ENCODE measurements at regions not wholly inside any gene's neighbourhood (a gene's known extent, or its start where the extent isn't known, plus 50 kb on each side); places are given as distances from the start of the nearest gene placed in this dataset.

GRCh38 chr10:6746782-6747181 lies 166.7 kb upstream of the PRKCQ start:
- in situ Hi-C loops (cut with MboI; ENCODE audit: low sequenced_read_pairs): no loop called here

GRCh38 chr10:6743291-6743849 lies 163.3 kb upstream of the PRKCQ start:
- in situ Hi-C loops (cut with MboI; ENCODE audit: low sequenced_read_pairs): no loop called here

- in situ Hi-C loops (cut with MboI; ENCODE audit: low sequenced_read_pairs): no loop called here
Measured at GRCh38 chr10:6741541-6741941, 161.5 kb upstream of the PRKCQ start.

GRCh38 chr10:6739530-6740174 lies 159.6 kb upstream of the PRKCQ start:
- in situ Hi-C loops (cut with MboI; ENCODE audit: low sequenced_read_pairs): no loop called here

GRCh38 chr10:6738112-6738768 lies 158.2 kb upstream of the PRKCQ start:
- in situ Hi-C loops (cut with MboI; ENCODE audit: low sequenced_read_pairs): no loop called here

- in situ Hi-C loops (cut with MboI; ENCODE audit: low sequenced_read_pairs): no loop called here
Measured at GRCh38 chr10:6737758-6738111, 157.7 kb upstream of the PRKCQ start.

- in situ Hi-C loops (cut with MboI; ENCODE audit: low sequenced_read_pairs): no loop called here
Measured at GRCh38 chr10:6737080-6737641, 157.1 kb upstream of the PRKCQ start.

GRCh38 chr10:6734286-6734685 lies 154.2 kb upstream of the PRKCQ start:
- in situ Hi-C loops (cut with MboI; ENCODE audit: low sequenced_read_pairs): no loop called here

GRCh38 chr10:6729861-6730344 lies 149.8 kb upstream of the PRKCQ start:
- in situ Hi-C loops (cut with MboI; ENCODE audit: low sequenced_read_pairs): no loop called here

- in situ Hi-C loops (cut with MboI; ENCODE audit: low sequenced_read_pairs): no loop called here
Measured at GRCh38 chr10:6729071-6729774, 149.1 kb upstream of the PRKCQ start.

GRCh38 chr10:6726924-6727323 lies 146.8 kb upstream of the PRKCQ start:
- in situ Hi-C loops (cut with MboI; ENCODE audit: low sequenced_read_pairs): no loop called here

GRCh38 chr10:6722616-6723004 lies 142.5 kb upstream of the PRKCQ start:
- in situ Hi-C loops (cut with MboI; ENCODE audit: low sequenced_read_pairs): no loop called here

- in situ Hi-C loops (cut with MboI; ENCODE audit: low sequenced_read_pairs): no loop called here
Measured at GRCh38 chr10:6721964-6722615, 142.0 kb upstream of the PRKCQ start.

GRCh38 chr10:6721480-6721879 lies 141.4 kb upstream of the PRKCQ start:
- in situ Hi-C loops (cut with MboI; ENCODE audit: low sequenced_read_pairs): no loop called here

- in situ Hi-C loops (cut with MboI; ENCODE audit: low sequenced_read_pairs): no loop called here
Measured at GRCh38 chr10:6719561-6719960, 139.5 kb upstream of the PRKCQ start.

GRCh38 chr10:6718550-6718949 lies 138.5 kb upstream of the PRKCQ start:
- in situ Hi-C loops (cut with MboI; ENCODE audit: low sequenced_read_pairs): no loop called here

- in situ Hi-C loops (cut with MboI; ENCODE audit: low sequenced_read_pairs): no loop called here
Measured at GRCh38 chr10:6716516-6716915, 136.4 kb upstream of the PRKCQ start.

- in situ Hi-C loops (cut with MboI; ENCODE audit: low sequenced_read_pairs): no loop called here
Measured at GRCh38 chr10:6713716-6714115, 133.6 kb upstream of the PRKCQ start.

GRCh38 chr10:6713120-6713519 lies 133.0 kb upstream of the PRKCQ start:
- in situ Hi-C loops (cut with MboI; ENCODE audit: low sequenced_read_pairs): no loop called here

- in situ Hi-C loops (cut with MboI; ENCODE audit: low sequenced_read_pairs): no loop called here
Measured at GRCh38 chr10:6711881-6712280, 131.8 kb upstream of the PRKCQ start.

GRCh38 chr10:6711408-6711841 lies 131.3 kb upstream of the PRKCQ start:
- in situ Hi-C loops (cut with MboI; ENCODE audit: low sequenced_read_pairs): no loop called here
